ENCODE measurements at regions not wholly inside any gene's neighbourhood (a gene's known extent, or its start where the extent isn't known, plus 50 kb on each side); places are given as distances from the start of the nearest gene placed in this dataset.

- TF ChIP-seq HDAC6 (IDR thresholded peaks at IDR 0.05; ENCODE audit: low read depth, low read length) (no peak), RBBP5 (IDR thresholded peaks at IDR 0.05; ENCODE audit: borderline replicate concordance, low read depth, low read length) (no peak), RXRA (IDR thresholded peaks at IDR 0.05; ENCODE audit: insufficient read depth, low read depth, low read length) (no peak), SP4 (IDR thresholded peaks at IDR 0.05; ENCODE audit: low read length) (no peak), CHD7 (IDR thresholded peaks at IDR 0.05; ENCODE audit: insufficient replicate concordance, low read length) (no peak), TEAD4 (IDR thresholded peaks at IDR 0.05; ENCODE audit: low read depth, low read length) (no peak)
- TF ChIP-seq, protein P1, sequence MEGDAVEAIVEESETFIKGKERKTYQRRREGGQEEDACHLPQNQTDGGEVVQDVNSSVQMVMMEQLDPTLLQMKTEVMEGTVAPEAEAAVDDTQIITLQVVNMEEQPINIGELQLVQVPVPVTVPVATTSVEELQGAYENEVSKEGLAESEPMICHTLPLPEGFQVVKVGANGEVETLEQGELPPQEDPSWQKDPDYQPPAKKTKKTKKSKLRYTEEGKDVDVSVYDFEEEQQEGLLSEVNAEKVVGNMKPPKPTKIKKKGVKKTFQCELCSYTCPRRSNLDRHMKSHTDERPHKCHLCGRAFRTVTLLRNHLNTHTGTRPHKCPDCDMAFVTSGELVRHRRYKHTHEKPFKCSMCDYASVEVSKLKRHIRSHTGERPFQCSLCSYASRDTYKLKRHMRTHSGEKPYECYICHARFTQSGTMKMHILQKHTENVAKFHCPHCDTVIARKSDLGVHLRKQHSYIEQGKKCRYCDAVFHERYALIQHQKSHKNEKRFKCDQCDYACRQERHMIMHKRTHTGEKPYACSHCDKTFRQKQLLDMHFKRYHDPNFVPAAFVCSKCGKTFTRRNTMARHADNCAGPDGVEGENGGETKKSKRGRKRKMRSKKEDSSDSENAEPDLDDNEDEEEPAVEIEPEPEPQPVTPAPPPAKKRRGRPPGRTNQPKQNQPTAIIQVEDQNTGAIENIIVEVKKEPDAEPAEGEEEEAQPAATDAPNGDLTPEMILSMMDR (IDR thresholded peaks at IDR 0.05; ENCODE audit: control extremely low read depth in 1 of 3, insufficient read depth in 1 of 3, low read depth in 1 of 3, low read length in 3 of 3): no peak
These were observed 615.7 kb upstream of the MEF2C start (continued) for GRCh38 chr5:89498699-89499098.
